ENCODE measurements at regions not wholly inside any gene's neighbourhood (a gene's known extent, or its start where the extent isn't known, plus 50 kb on each side); places are given as distances from the start of the nearest gene placed in this dataset.

DNA sequence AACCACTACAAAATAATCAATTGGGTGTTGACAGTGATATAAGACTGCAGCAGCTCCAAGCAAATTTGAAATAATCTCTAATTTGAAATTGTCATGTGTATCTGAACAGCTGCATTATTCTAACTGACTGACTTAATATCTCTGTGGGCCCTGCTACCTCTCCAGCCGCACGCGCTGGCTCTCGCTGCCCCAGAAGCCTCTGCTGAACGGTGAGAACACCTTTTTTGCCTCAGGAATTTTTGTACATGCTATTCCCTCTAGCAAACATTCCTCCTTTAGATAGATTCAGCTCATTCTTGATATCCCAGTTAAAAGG lies 155.9 kb upstream of the MDFIC start:
- no peak for DNase-seq (ENCODE audit: low read depth)
- no peak overlapping the region for H3K4me3 ChIP-seq (ENCODE audit: low read depth, low read length)
- TF ChIP-seq, protein P1, sequence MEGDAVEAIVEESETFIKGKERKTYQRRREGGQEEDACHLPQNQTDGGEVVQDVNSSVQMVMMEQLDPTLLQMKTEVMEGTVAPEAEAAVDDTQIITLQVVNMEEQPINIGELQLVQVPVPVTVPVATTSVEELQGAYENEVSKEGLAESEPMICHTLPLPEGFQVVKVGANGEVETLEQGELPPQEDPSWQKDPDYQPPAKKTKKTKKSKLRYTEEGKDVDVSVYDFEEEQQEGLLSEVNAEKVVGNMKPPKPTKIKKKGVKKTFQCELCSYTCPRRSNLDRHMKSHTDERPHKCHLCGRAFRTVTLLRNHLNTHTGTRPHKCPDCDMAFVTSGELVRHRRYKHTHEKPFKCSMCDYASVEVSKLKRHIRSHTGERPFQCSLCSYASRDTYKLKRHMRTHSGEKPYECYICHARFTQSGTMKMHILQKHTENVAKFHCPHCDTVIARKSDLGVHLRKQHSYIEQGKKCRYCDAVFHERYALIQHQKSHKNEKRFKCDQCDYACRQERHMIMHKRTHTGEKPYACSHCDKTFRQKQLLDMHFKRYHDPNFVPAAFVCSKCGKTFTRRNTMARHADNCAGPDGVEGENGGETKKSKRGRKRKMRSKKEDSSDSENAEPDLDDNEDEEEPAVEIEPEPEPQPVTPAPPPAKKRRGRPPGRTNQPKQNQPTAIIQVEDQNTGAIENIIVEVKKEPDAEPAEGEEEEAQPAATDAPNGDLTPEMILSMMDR (IDR thresholded peaks at IDR 0.05; ENCODE audit: insufficient read depth, low read length), result no peak

DNA sequence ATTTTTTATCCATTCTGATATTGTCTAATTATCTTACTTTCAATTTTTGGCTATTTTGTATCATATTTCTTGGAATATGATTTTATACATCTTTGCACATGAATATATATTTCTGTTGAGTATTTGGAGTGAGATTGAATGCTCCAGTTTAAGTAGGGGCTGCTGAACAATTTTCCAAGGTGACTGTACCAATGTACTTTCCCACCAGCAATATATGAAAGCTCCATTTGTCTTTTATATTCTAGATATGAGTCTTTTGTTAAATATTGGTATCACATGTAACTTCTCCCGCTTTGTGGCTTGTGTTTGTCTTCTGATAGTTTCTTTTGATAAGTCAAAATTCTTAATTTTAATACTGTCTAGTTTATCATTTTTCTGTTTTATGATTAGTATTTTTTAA lies 144.6 kb upstream of the MDFIC start:
- TF ChIP-seq, protein P1 (IDR thresholded peaks at IDR 0.05; ENCODE audit: insufficient read depth, low read length), result no peak
- no peak for DNase-seq (ENCODE audit: low read depth)
- H3K4me3 ChIP-seq (ENCODE audit: low read depth, low read length), result no peak overlapping the region

DNA sequence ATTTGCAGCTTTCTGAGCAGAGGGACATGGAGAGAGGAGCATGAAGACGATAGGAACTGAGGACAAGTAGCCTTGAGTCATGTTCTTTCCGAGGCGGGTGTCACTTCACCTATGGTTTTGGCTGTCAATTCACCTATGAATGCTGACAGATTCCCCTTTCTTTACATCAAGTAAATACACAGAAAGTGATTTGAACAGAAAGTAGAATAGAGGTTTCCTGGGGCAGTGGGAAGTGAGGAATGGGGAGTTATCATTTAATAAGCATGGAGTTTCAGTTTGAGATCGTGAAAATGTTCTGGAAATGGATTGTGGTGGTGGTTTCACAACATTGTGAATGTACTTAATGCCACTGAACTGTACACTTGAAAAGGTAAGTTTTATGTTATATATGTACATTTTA lies 138.4 kb upstream of the MDFIC start:
- no peak overlapping the region for H3K4me3 ChIP-seq (ENCODE audit: low read depth, low read length)
- TF ChIP-seq, protein P1 (IDR thresholded peaks at IDR 0.05; ENCODE audit: insufficient read depth, low read length), result no peak
- DNase-seq (ENCODE audit: low read depth), result no peak

DNA sequence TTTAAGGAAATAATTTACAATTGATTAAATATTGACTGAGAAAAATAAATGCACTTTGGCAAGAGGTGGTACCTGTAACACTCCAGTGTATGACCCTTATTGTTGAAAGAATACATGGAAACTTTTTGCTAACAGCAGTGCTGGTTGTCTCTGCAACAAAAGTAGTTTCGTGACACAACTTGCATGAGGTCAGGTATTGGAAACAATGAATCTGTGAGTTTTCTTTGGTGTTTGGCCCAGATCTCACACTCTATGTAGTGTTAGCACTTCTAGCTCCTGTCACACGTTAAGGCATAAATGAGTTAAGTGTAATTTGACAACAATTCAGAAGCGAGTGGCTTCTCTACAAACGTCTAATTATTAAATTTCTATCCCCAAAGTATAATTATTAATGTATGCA lies 137.7 kb upstream of the MDFIC start:
- no peak for DNase-seq (ENCODE audit: low read depth)
- no peak overlapping the region for H3K4me3 ChIP-seq (ENCODE audit: low read depth, low read length)
- TF ChIP-seq, protein P1 (IDR thresholded peaks at IDR 0.05; ENCODE audit: insufficient read depth, low read length), result no peak

DNA sequence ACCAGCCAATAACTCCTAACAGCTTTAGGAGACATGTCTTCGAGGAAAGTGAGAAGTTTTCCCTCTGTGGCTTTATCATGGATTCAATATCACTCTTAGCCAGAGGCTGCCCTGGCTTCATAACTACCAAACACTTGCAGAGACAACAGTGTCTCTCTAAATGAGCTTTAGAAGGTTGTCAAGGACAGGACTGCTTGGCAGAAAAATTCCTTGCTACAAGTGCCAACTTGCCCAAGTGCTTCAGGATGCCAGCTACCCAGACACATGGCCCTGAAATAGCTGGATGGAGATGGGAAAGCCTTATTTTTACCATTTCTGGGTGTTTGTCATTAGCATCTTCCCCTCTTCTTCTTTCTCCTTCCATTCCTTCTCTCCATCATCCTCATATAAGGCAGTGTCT lies 137.1 kb upstream of the MDFIC start:
- TF ChIP-seq, protein P1 (IDR thresholded peaks at IDR 0.05; ENCODE audit: insufficient read depth, low read length), result no peak
- DNase-seq (ENCODE audit: low read depth), result no peak
- H3K4me3 ChIP-seq (ENCODE audit: low read depth, low read length), result no peak overlapping the region

DNA sequence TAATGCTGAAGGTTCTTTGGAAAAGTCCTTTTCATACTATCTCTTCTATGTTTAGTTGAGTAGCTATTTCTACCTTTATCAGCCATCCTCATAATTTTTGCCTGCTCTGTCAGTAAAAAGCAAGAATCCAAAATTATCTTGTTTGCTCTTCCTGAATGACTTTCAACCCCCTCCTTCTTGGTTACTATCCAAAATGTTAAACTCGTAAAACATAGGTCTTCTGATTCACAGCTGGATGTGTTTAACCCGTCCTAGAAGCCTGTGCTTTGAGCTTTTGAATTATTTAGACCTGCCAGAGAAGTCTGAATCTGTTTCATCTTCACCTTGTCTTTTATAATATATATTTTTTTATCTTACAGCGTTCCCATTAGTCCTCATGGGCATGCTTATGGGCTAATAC lies 136.4 kb upstream of the MDFIC start:
- H3K4me3 ChIP-seq (ENCODE audit: low read depth, low read length), result no peak overlapping the region
- DNase-seq (ENCODE audit: low read depth), result no peak
- TF ChIP-seq, protein P1 (IDR thresholded peaks at IDR 0.05; ENCODE audit: insufficient read depth, low read length), result no peak

DNA sequence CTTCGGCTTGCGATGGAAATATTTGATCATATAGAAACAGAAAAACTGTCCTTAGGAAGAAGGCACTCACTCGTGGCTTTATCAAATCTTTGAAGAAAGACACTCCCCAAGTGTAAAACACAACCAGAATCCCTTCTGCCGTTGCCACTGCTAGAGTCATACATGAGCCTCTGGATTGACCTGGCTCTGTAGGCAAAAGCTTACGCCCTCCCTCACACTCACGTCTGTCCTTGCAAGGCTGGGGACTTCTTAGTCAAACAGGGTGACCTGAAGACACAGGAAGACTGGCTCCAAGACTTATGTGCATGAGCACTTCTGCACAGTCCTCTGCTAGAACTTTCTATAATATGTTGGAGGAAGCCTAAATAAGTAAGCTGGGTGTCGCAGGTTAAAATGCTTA lies 135.4 kb upstream of the MDFIC start:
- no peak overlapping the region for H3K4me3 ChIP-seq (ENCODE audit: low read depth, low read length)
- no peak for DNase-seq (ENCODE audit: low read depth)
- TF ChIP-seq, protein P1 (IDR thresholded peaks at IDR 0.05; ENCODE audit: insufficient read depth, low read length), result no peak

Measured in fibroblast of the aortic adventitia (primary cell).